Mesenchymal stem cell (in vitro differentiated cells and primary cell): ENCODE measurements at regions not wholly inside any gene's neighbourhood (a gene's known extent, or its start where the extent isn't known, plus 50 kb on each side); places are given as distances from the start of the nearest gene placed in this dataset.

Source experiments
- DNase-seq: peaks from one replicate; pipeline ENCODE4 v3.0.0-alpha.2; 2013
- H2AFZ ChIP-seq: one replicate; pipeline ENCODE4 v1.6.1; 2013; ENCODE audit warnings: low read depth, mild to moderate bottlenecking, control low read depth, inconsistent platforms, low read length, moderate library complexity
- H2AK5ac ChIP-seq: 2 replicates; pipeline ENCODE4 v1.6.1; 2013; ENCODE audit warnings: low read length, moderate library complexity, mild to moderate bottlenecking, inconsistent platforms; ENCODE audit not compliant: severe bottlenecking
- H2BK120ac ChIP-seq: one replicate; pipeline ENCODE4 v1.6.1; 2013; ENCODE audit warnings: low read depth, mild to moderate bottlenecking, inconsistent platforms, low read length, moderate library complexity
- H2BK12ac ChIP-seq, 2 experiments: one replicate each; pipeline ENCODE4 v1.6.1; 2013; ENCODE audit warnings: inconsistent platforms in 2 of 2, low read length in 2 of 2, mild to moderate bottlenecking in 2 of 2, moderate library complexity in 2 of 2, control low read depth in 1 of 2
- H2BK15ac ChIP-seq: one replicate; pipeline ENCODE4 v1.6.1; 2013; ENCODE audit warnings: mild to moderate bottlenecking, low read depth, inconsistent platforms; ENCODE audit not compliant: poor library complexity, severe bottlenecking
- H2BK5ac ChIP-seq: 2 replicates; pipeline ENCODE4 v1.6.1; 2013; ENCODE audit warnings: low read depth, mild to moderate bottlenecking, low read length, control low read depth, inconsistent platforms; ENCODE audit not compliant: poor library complexity, severe bottlenecking
- H3K14ac ChIP-seq, 2 experiments: one replicate each; pipeline ENCODE4 v1.6.1; 2013; ENCODE audit warnings: inconsistent platforms in 2 of 2, low read length in 2 of 2, control low read depth in 1 of 2, mild to moderate bottlenecking in 1 of 2, moderate library complexity in 1 of 2
- H3K18ac ChIP-seq, 2 experiments: one replicate each; pipeline ENCODE4 v1.6.1; 2013; ENCODE audit warnings: inconsistent platforms in 2 of 2, low read length in 2 of 2, control low read depth in 1 of 2, low read depth in 1 of 2, mild to moderate bottlenecking in 1 of 2
- H3K23ac ChIP-seq, 2 experiments: one replicate each; pipeline ENCODE4 v1.6.1; 2013; ENCODE audit warnings: inconsistent platforms in 2 of 2, low read length in 2 of 2, mild to moderate bottlenecking in 2 of 2, moderate library complexity in 2 of 2, control low read depth in 1 of 2
- H3K27ac ChIP-seq: 2 replicates; pipeline ENCODE4 v1.5.1; 2013; ENCODE audit warnings: mild to moderate bottlenecking, moderate library complexity, low read length, control low read depth, inconsistent platforms; ENCODE audit not compliant: poor library complexity, severe bottlenecking
- H3K27me3 ChIP-seq, 2 experiments: 2 replicates each; pipeline versions ENCODE4 v1.6.1 to v1.7.0; 2013; ENCODE audit warnings: low read length in 2 of 2, mild to moderate bottlenecking in 2 of 2, moderate library complexity in 2 of 2, control low read depth in 1 of 2, inconsistent platforms in 1 of 2; ENCODE audit not compliant: control insufficient read depth in 1 of 2, insufficient read depth in 1 of 2
- H3K36me3 ChIP-seq, 2 experiments: 2 replicates each; pipeline versions ENCODE4 v1.6.1 to v1.7.0; 2013; ENCODE audit warnings: low read length in 2 of 2, control low read depth in 1 of 2, inconsistent platforms in 1 of 2, low read depth in 1 of 2, mild to moderate bottlenecking in 1 of 2; ENCODE audit not compliant: insufficient read depth in 2 of 2, control insufficient read depth in 1 of 2
- H3K4ac ChIP-seq, 2 experiments: one replicate each; pipeline ENCODE4 v1.6.1; 2013; ENCODE audit warnings: inconsistent platforms in 2 of 2, low read length in 2 of 2, mild to moderate bottlenecking in 2 of 2, moderate library complexity in 2 of 2, control low read depth in 1 of 2, low read depth in 1 of 2
- H3K4me1 ChIP-seq: 2 replicates; pipeline ENCODE4 v1.6.1; 2013; ENCODE audit warnings: low read depth, low read length, control low read depth; ENCODE audit not compliant: control insufficient read depth, insufficient read depth
- H3K4me2 ChIP-seq: 2 replicates; pipeline ENCODE4 v1.6.1; 2013; ENCODE audit warnings: low read length, mild to moderate bottlenecking, inconsistent platforms; ENCODE audit not compliant: poor library complexity, severe bottlenecking
- H3K4me3 ChIP-seq, 2 experiments: 2 replicates each; pipeline versions ENCODE4 v1.5.1 to v1.7.0; 2013; ENCODE audit warnings: low read length in 2 of 2, mild to moderate bottlenecking in 2 of 2, control low read depth in 1 of 2, low read depth in 1 of 2; ENCODE audit not compliant: insufficient read depth in 1 of 2
- H3K79me1 ChIP-seq: replicated peaks from 2 replicates; pipeline ENCODE4 v1.6.1; 2013; ENCODE audit warnings: mild to moderate bottlenecking, control low read depth, low read length, inconsistent platforms; ENCODE audit not compliant: poor library complexity, severe bottlenecking
- H3K9ac ChIP-seq: 2 replicates; pipeline ENCODE4 v1.7.0; 2013; ENCODE audit warnings: mild to moderate bottlenecking, low read length, moderate library complexity
- H3K9me3 ChIP-seq: 2 replicates; pipeline ENCODE4 v1.7.0; 2013; ENCODE audit warnings: mild to moderate bottlenecking, low read length; ENCODE audit not compliant: control insufficient read depth
- H4K8ac ChIP-seq: one replicate; pipeline ENCODE4 v1.6.1; 2013; ENCODE audit warnings: inconsistent platforms, mild to moderate bottlenecking, low read length, moderate library complexity
- H4K91ac ChIP-seq: one replicate; pipeline ENCODE4 v1.6.1; 2013; ENCODE audit warnings: mild to moderate bottlenecking, low read length, inconsistent platforms
- WGBS: methylation state at CpG from one replicate; pipeline ENCODE4 v1.1.7; 2013; ENCODE audit warnings: mixed read lengths; 5-methylcytosine and 5-hydroxymethylcytosine counted together

DNA sequence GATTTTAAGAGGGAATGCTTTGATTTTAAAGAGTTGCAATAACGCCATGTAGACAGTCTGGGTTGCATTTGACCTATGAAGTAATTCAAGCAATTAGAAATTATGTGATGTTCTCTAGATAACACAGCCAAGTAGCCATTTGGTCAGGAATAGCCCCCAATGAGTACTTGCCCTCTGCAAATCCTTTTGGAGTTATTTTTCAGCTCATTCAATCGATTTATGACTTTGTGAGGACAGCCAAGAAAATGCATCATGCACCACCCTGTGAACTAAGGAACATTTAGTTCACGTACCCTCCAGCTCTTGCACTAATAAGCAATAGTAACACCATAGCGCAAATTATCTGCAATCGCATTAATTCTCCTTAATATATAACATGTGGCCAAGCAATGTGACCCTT is 552.6 kb upstream of the INTU start:
- H3K9me3 ChIP-seq, result no peaks in the 10 kb centered on the region

DNA sequence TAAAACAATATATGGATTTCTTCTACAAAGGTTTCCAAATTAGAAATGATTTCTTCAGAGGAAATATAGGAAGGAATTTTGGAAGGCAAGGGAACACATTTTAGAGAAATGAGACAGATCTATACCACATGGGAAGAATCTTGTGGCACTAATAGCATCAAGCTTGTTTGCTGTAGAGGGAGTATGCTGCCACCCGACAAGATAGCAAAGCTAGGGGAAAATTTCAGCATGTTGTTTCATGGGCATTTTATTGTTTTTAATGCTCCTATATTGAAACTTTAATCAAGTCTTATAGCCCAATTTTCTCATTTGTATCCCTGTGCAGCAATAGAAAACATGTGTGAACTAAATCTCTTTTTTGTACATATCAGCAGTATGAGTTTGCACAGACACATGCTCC is 551.7 kb upstream of the INTU start:
- no peak overlapping the region for H2BK12ac ChIP-seq
- no peaks in the 10 kb centered on the region for H3K4me1 ChIP-seq
- no CpG with 5 or more reads among the region's 1 CpG for WGBS
- H3K36me3 ChIP-seq, result no peaks in the 10 kb centered on the region
- no peak overlapping the region for H3K14ac ChIP-seq
- no peak overlapping the region for H3K4me2 ChIP-seq
- no peak overlapping the region for H2AK5ac ChIP-seq
- H3K23ac ChIP-seq, result no peak overlapping the region
- no peak overlapping the region for H3K4ac ChIP-seq
- H3K18ac ChIP-seq, result no peak overlapping the region
- no peaks in the 10 kb centered on the region for H3K9me3 ChIP-seq
- DNase-seq, result no peak
- H2BK120ac ChIP-seq, result no peak overlapping the region
- no peaks in the 10 kb centered on the region for H3K79me1 ChIP-seq
- H2BK15ac ChIP-seq, result no peak overlapping the region
- H2BK5ac ChIP-seq, result no peak overlapping the region
- no peak overlapping the region for H3K4me3 ChIP-seq
- H3K9ac ChIP-seq, result no peak overlapping the region
- H4K91ac ChIP-seq, result no peak overlapping the region
- no peaks in the 10 kb centered on the region for H3K27me3 ChIP-seq
- no peak overlapping the region for H4K8ac ChIP-seq
- H2AFZ ChIP-seq, result no peak overlapping the region
- no peak overlapping the region for H3K27ac ChIP-seq

More for the DNA sequence above, 552.6 kb upstream of the INTU start:
- Histone ChIP-seq H3K4me2 (no peak overlapping the region), H3K4me3 (no peak overlapping the region), H4K91ac (no peak overlapping the region), H3K27ac (no peak overlapping the region), H3K9ac (no peak overlapping the region), H2BK120ac (no peak overlapping the region), H3K4ac (no peak overlapping the region), H2AK5ac (no peak overlapping the region), H3K14ac (no peak overlapping the region), H3K36me3 (no peaks in the 10 kb centered on the region), H3K4me1 (no peaks in the 10 kb centered on the region), H3K23ac (no peak overlapping the region), H2BK5ac (no peak overlapping the region), H3K18ac (no peak overlapping the region), H3K79me1 (no peaks in the 10 kb centered on the region), H3K27me3 (no peaks in the 10 kb centered on the region), H2BK15ac (no peak overlapping the region), H2BK12ac (no peak overlapping the region), H4K8ac (no peak overlapping the region), H2AFZ (no peak overlapping the region)
- no peak for DNase-seq
- WGBS, result 81% methylated on average over 4 of the region's 5 CpGs

DNA sequence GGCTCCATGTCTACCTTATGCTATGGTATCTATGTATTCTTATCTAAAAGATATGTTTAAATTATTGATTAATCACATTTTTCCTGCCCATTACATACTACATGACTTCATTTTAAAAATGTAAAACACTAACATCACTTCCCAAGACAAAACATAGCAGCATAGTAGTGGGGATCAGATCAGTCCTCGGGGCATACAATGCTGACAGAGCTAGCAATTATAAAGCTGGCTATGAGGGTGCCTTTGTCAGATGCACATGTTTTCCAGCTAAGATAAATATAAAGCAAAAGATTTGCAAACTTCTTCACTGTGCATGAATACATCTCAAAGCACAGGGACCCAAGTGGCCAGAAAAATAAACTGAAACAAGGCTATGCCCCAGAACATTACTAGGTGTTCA is 549.8 kb upstream of the INTU start:
- 60% methylated on average over 1 of the region's 1 CpG for WGBS
- H3K4ac ChIP-seq, result no peak overlapping the region

DNA sequence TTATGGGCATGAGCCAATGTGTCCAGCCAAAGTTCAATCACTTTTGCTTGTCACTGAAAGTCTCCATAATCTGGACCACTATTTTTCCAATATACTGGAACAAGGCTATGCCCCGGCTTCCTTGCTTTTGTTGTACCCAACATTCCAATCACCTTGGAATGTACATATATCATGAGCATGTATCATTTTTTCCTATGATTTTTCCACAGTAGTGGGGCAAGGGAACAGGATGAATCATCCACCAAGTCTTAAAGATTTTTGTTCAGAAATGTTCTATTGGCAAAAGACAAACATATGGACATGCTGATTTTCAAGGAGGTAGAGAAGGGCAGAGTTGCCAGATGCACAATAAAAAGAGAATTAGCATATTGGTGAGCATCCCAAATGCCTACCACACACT is 548.1 kb upstream of the INTU start:
- Histone ChIP-seq H3K27me3 (no peaks in the 10 kb centered on the region), H3K9me3 (peaks cover 5% of the 10 kb centered on the region), H3K4me1 (no peaks in the 10 kb centered on the region), H3K4me3 (no peak overlapping the region), H2BK15ac (no peak overlapping the region), H2BK12ac (no peak overlapping the region), H2BK5ac (no peak overlapping the region), H2AFZ (no peak overlapping the region), H3K23ac (no peak overlapping the region), H3K79me1 (no peaks in the 10 kb centered on the region), H3K14ac (no peak overlapping the region), H2BK120ac (no peak overlapping the region), H3K18ac (no peak overlapping the region), H4K91ac (no peak overlapping the region), H3K36me3 (no peaks in the 10 kb centered on the region), H4K8ac (no peak overlapping the region), H3K4me2 (no peak overlapping the region), H3K27ac (no peak overlapping the region), H3K4ac (no peak overlapping the region), H3K9ac (no peak overlapping the region), H2AK5ac (no peak overlapping the region)
- no CpG with 5 or more reads among the region's 1 CpG for WGBS
- no peak for DNase-seq

More for the DNA sequence above, 549.8 kb upstream of the INTU start:
- Histone ChIP-seq H2BK5ac (no peak overlapping the region), H3K4me3 (no peak overlapping the region), H2AFZ (no peak overlapping the region), H4K8ac (no peak overlapping the region), H3K27me3 (no peaks in the 10 kb centered on the region), H3K27ac (no peak overlapping the region), H2BK15ac (no peak overlapping the region), H3K23ac (no peak overlapping the region), H3K4me2 (no peak overlapping the region), H3K9me3 (peaks cover 5% of the 10 kb centered on the region), H2BK120ac (no peak overlapping the region), H3K14ac (no peak overlapping the region), H3K18ac (no peak overlapping the region), H2BK12ac (no peak overlapping the region), H3K79me1 (no peaks in the 10 kb centered on the region), H3K9ac (no peak overlapping the region), H4K91ac (no peak overlapping the region), H3K36me3 (no peaks in the 10 kb centered on the region), H3K4me1 (no peaks in the 10 kb centered on the region), H2AK5ac (no peak overlapping the region)
- DNase-seq, result no peak
